ENCODE measurements at regions not wholly inside any gene's neighbourhood (a gene's known extent, or its start where the extent isn't known, plus 50 kb on each side); places are given as distances from the start of the nearest gene placed in this dataset.

GRCh38 chr9:18075253-18075952 is 398.6 kb upstream of the ADAMTSL1 start:
- H3K36me3 Mint-ChIP-seq (ENCODE audit: low read depth, unreplicated experiment), result no peaks in the 10 kb centered on the region
- peaks cover 2% of the 10 kb centered on the region for H3K4me1 Mint-ChIP-seq (ENCODE audit: unreplicated experiment)
- peaks cover 2% of the 10 kb centered on the region for H3K27me3 Mint-ChIP-seq (ENCODE audit: unreplicated experiment)
- H3K4me3 Mint-ChIP-seq (ENCODE audit: unreplicated experiment), result no peak overlapping the region
- no peak for DNase-seq (ENCODE audit: low spot score)
- TF ChIP-seq CTCF (IDR thresholded peaks at IDR 0.05; ENCODE audit: unreplicated experiment), result no peak
- H3K9me3 Mint-ChIP-seq (ENCODE audit: unreplicated experiment), result no peaks in the 10 kb centered on the region
- H3K27ac Mint-ChIP-seq (ENCODE audit: unreplicated experiment), result no peak overlapping the region

- H3K9me3 Mint-ChIP-seq (ENCODE audit: unreplicated experiment), result no peaks in the 10 kb centered on the region
- H3K4me1 Mint-ChIP-seq (ENCODE audit: unreplicated experiment), result peaks cover 2% of the 10 kb centered on the region
- no peaks in the 10 kb centered on the region for H3K36me3 Mint-ChIP-seq (ENCODE audit: low read depth, unreplicated experiment)
- H3K27ac Mint-ChIP-seq (ENCODE audit: unreplicated experiment), result no peak overlapping the region
- H3K27me3 Mint-ChIP-seq (ENCODE audit: unreplicated experiment), result peaks cover 2% of the 10 kb centered on the region
- DNase-seq (ENCODE audit: low spot score), result no peak
- no peak overlapping the region for H3K4me3 Mint-ChIP-seq (ENCODE audit: unreplicated experiment)
- TF ChIP-seq CTCF (IDR thresholded peaks at IDR 0.05; ENCODE audit: unreplicated experiment), result no peak
Measured at GRCh38 chr9:18077941-18078678, 395.8 kb upstream of the ADAMTSL1 start.

GRCh38 chr9:18092138-18092537 is 381.8 kb upstream of the ADAMTSL1 start:
- Mint-ChIP-seq H3K27ac (ENCODE audit: unreplicated experiment) (no peak overlapping the region), H3K4me3 (ENCODE audit: unreplicated experiment) (no peak overlapping the region), H3K9me3 (ENCODE audit: unreplicated experiment) (no peaks in the 10 kb centered on the region), H3K4me1 (ENCODE audit: unreplicated experiment) (no peaks in the 10 kb centered on the region), H3K36me3 (ENCODE audit: low read depth, unreplicated experiment) (no peaks in the 10 kb centered on the region), H3K27me3 (ENCODE audit: unreplicated experiment) (no peaks in the 10 kb centered on the region)
- DNase-seq (ENCODE audit: low spot score), result no peak
- no peak for TF ChIP-seq CTCF (IDR thresholded peaks at IDR 0.05; ENCODE audit: unreplicated experiment)

- no peak for TF ChIP-seq CTCF (IDR thresholded peaks at IDR 0.05; ENCODE audit: unreplicated experiment)
- DNase-seq (ENCODE audit: low spot score), result no peak
- no peak overlapping the region for H3K4me3 Mint-ChIP-seq (ENCODE audit: unreplicated experiment)
- H3K4me1 Mint-ChIP-seq (ENCODE audit: unreplicated experiment), result no peaks in the 10 kb centered on the region
- H3K9me3 Mint-ChIP-seq (ENCODE audit: unreplicated experiment), result no peaks in the 10 kb centered on the region
- peaks cover 2% of the 10 kb centered on the region for H3K27me3 Mint-ChIP-seq (ENCODE audit: unreplicated experiment)
- H3K36me3 Mint-ChIP-seq (ENCODE audit: low read depth, unreplicated experiment), result no peaks in the 10 kb centered on the region
- H3K27ac Mint-ChIP-seq (ENCODE audit: unreplicated experiment), result no peak overlapping the region
Measured at GRCh38 chr9:18106006-18106560, 367.9 kb upstream of the ADAMTSL1 start.

- Mint-ChIP-seq H3K27ac (ENCODE audit: unreplicated experiment) (no peak overlapping the region), H3K9me3 (ENCODE audit: unreplicated experiment) (no peaks in the 10 kb centered on the region), H3K4me1 (ENCODE audit: unreplicated experiment) (no peaks in the 10 kb centered on the region), H3K36me3 (ENCODE audit: low read depth, unreplicated experiment) (no peaks in the 10 kb centered on the region), H3K4me3 (ENCODE audit: unreplicated experiment) (no peak overlapping the region), H3K27me3 (ENCODE audit: unreplicated experiment) (peaks cover 2% of the 10 kb centered on the region)
- no peak for DNase-seq (ENCODE audit: low spot score)
- TF ChIP-seq CTCF (IDR thresholded peaks at IDR 0.05; ENCODE audit: unreplicated experiment), result no peak
Measured at GRCh38 chr9:18109675-18110074, 364.3 kb upstream of the ADAMTSL1 start.

Data from endothelial cell (in vitro differentiated cells).